ENCODE measurements at regions not wholly inside any gene's neighbourhood (a gene's known extent, or its start where the extent isn't known, plus 50 kb on each side); places are given as distances from the start of the nearest gene placed in this dataset.

DNA sequence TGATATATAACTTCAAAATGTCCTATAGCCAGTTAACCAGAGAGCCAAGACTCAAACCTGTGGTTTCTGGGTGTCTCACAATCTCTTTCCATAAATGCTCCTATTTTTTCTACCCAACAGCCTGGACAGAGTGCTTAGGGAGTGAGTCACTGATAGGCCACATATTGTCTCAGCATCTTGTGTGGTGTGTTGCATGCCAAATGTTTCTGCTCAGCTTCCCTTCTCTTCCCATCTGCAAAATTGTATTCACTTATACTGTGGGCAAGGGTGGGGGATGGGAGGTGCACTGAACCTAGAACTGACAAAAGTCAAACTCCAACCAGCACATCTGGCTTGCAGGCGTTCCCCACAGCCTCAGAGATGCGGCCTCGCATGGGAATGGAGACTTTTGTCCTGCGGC lies 123.3 kb downstream of the KCNA5 start:
- TF ChIP-seq, protein P1, sequence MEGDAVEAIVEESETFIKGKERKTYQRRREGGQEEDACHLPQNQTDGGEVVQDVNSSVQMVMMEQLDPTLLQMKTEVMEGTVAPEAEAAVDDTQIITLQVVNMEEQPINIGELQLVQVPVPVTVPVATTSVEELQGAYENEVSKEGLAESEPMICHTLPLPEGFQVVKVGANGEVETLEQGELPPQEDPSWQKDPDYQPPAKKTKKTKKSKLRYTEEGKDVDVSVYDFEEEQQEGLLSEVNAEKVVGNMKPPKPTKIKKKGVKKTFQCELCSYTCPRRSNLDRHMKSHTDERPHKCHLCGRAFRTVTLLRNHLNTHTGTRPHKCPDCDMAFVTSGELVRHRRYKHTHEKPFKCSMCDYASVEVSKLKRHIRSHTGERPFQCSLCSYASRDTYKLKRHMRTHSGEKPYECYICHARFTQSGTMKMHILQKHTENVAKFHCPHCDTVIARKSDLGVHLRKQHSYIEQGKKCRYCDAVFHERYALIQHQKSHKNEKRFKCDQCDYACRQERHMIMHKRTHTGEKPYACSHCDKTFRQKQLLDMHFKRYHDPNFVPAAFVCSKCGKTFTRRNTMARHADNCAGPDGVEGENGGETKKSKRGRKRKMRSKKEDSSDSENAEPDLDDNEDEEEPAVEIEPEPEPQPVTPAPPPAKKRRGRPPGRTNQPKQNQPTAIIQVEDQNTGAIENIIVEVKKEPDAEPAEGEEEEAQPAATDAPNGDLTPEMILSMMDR (IDR thresholded peaks at IDR 0.05; ENCODE audit: poor library complexity) = no peak
- no peak for TF ChIP-seq EZH2 (IDR thresholded peaks at IDR 0.05; ENCODE audit: borderline replicate concordance)
